H9 (cell line): ENCODE measurements at regions not wholly inside any gene's neighbourhood (a gene's known extent, or its start where the extent isn't known, plus 50 kb on each side); places are given as distances from the start of the nearest gene placed in this dataset.
A peak's percentile ranks its signal among the peaks of the same experiment; 100 is the strongest.
"Not testable (repeated sequence)": the region's sequence is repeated elsewhere in the genome, so short reads cannot be mapped to it uniquely, and the experiment has no call there.

ENCODE experiments used
- DNase-seq: peaks from one replicate; pipeline ENCODE4 v3.0.0-alpha.2; 2017
- H2AFZ ChIP-seq: one replicate; pipeline ENCODE4 v1.6.1; 2013; ENCODE audit warnings: mild to moderate bottlenecking, low read length, control low read depth, moderate library complexity
- H2AK5ac ChIP-seq: 2 replicates; pipeline ENCODE4 v1.6.1; 2013; ENCODE audit warnings: low read length, control low read depth, mixed read lengths; ENCODE audit not compliant: insufficient read length
- H2BK120ac ChIP-seq: one replicate; pipeline ENCODE4 v1.6.1; 2013; ENCODE audit warnings: low read depth, mild to moderate bottlenecking, low read length, control low read depth, inconsistent platforms; ENCODE audit not compliant: poor library complexity, severe bottlenecking
- H2BK12ac ChIP-seq: 2 replicates; pipeline ENCODE4 v1.6.1; 2013; ENCODE audit warnings: low read length, control low read depth, mixed read lengths, low read depth; ENCODE audit not compliant: insufficient read length
- H2BK15ac ChIP-seq: 2 replicates; pipeline ENCODE4 v1.6.1; 2013; ENCODE audit warnings: low read depth, low read length, control low read depth
- H2BK20ac ChIP-seq: one replicate; pipeline ENCODE4 v1.6.1; 2013; ENCODE audit warnings: low read depth, mild to moderate bottlenecking, low read length, control low read depth, inconsistent platforms; ENCODE audit not compliant: poor library complexity, severe bottlenecking
- H2BK5ac ChIP-seq: 2 replicates; pipeline ENCODE4 v1.6.1; 2013; ENCODE audit warnings: low read length, control low read depth, mixed read lengths; ENCODE audit not compliant: insufficient read length
- H3K14ac ChIP-seq: 2 replicates; pipeline ENCODE4 v1.6.1; 2013; ENCODE audit warnings: low read length, control low read depth; ENCODE audit not compliant: insufficient read depth
- H3K18ac ChIP-seq: 2 replicates; pipeline ENCODE4 v1.6.1; 2013; ENCODE audit warnings: low read depth, mild to moderate bottlenecking, mixed read lengths, low read length, control low read depth; ENCODE audit not compliant: insufficient read length
- H3K23ac ChIP-seq: 2 replicates; pipeline ENCODE4 v1.6.1; 2013; ENCODE audit warnings: low read length, control low read depth, mixed read lengths, low read depth; ENCODE audit not compliant: insufficient read length
- H3K23me2 ChIP-seq: 2 replicates; pipeline ENCODE4 v1.6.1; 2013; ENCODE audit warnings: low read depth, mild to moderate bottlenecking, mixed read lengths, low read length, control low read depth; ENCODE audit not compliant: insufficient read length, poor library complexity, severe bottlenecking
- H3K27ac ChIP-seq: 2 replicates; pipeline ENCODE4 v1.5.1; 2013; ENCODE audit warnings: low read length, control low read depth, mixed read lengths, low read depth; ENCODE audit not compliant: insufficient read length
- H3K27me3 ChIP-seq: 2 replicates; pipeline ENCODE4 v1.6.1; 2013; ENCODE audit warnings: low read length, control low read depth, inconsistent platforms; ENCODE audit not compliant: insufficient read depth
- H3K4ac ChIP-seq: 2 replicates; pipeline ENCODE4 v1.6.1; 2013; ENCODE audit warnings: low read depth, mild to moderate bottlenecking, control low read depth, inconsistent platforms, low read length, moderate library complexity
- H3K4me1 ChIP-seq: 2 replicates; pipeline ENCODE4 v1.6.1; 2013; ENCODE audit warnings: low read length, control low read depth, inconsistent platforms; ENCODE audit not compliant: insufficient read depth
- H3K4me2 ChIP-seq: 2 replicates; pipeline ENCODE4 v1.6.1; 2013; ENCODE audit warnings: low read length, control low read depth, mixed read lengths; ENCODE audit not compliant: insufficient read length, insufficient read depth
- H3K56ac ChIP-seq: 2 replicates; pipeline ENCODE4 v1.6.1; 2013; ENCODE audit warnings: low read depth, mild to moderate bottlenecking, mixed read lengths, low read length, control low read depth; ENCODE audit not compliant: insufficient read length
- H3K79me1 ChIP-seq: 2 replicates; pipeline ENCODE4 v1.6.1; 2013; ENCODE audit warnings: low read depth, mild to moderate bottlenecking, moderate library complexity, low read length, control low read depth, inconsistent platforms; ENCODE audit not compliant: insufficient read depth, poor library complexity, severe bottlenecking
- H3K79me2 ChIP-seq: 2 replicates; pipeline ENCODE4 v1.6.1; 2013; ENCODE audit warnings: low read length, control low read depth, inconsistent platforms; ENCODE audit not compliant: insufficient read depth
- H3K9ac ChIP-seq: 2 replicates; pipeline ENCODE4 v1.6.1; 2013; ENCODE audit warnings: low read length, control low read depth, mixed read lengths; ENCODE audit not compliant: insufficient read length; ENCODE audit errors: extremely low read depth
- H3K9me3 ChIP-seq: one replicate; pipeline ENCODE4 v1.6.1; 2013; ENCODE audit warnings: low read depth, low read length, inconsistent platforms; ENCODE audit not compliant: control insufficient read depth
- H3T11ph ChIP-seq: one replicate; pipeline ENCODE4 v1.6.1; 2013; ENCODE audit warnings: mild to moderate bottlenecking, low read length, control low read depth, inconsistent platforms
- H4K20me1 ChIP-seq: one replicate; pipeline ENCODE4 v1.6.1; 2013; ENCODE audit not compliant: control insufficient read depth, insufficient read length, insufficient read depth
- H4K5ac ChIP-seq: 2 replicates; pipeline ENCODE4 v1.6.1; 2013; ENCODE audit warnings: low read depth, mild to moderate bottlenecking, mixed read lengths, low read length, control low read depth; ENCODE audit not compliant: insufficient read length
- H4K8ac ChIP-seq: replicated peaks from 2 replicates; pipeline ENCODE4 v1.6.1; 2013; ENCODE audit warnings: low read length, control low read depth, mixed read lengths, low read depth; ENCODE audit not compliant: insufficient read length
- H4K91ac ChIP-seq: 2 replicates; pipeline ENCODE4 v1.6.1; 2013; ENCODE audit warnings: low read depth, mild to moderate bottlenecking, moderate library complexity, mixed read lengths, low read length, control low read depth; ENCODE audit not compliant: insufficient read length
- H3K27ac Mint-ChIP-seq, 3 experiments: 2 replicates in 2 of 3; 3 replicates in 1 of 3; pipeline ENCODE4 v1.8.0; 2020 to 2021; ENCODE audit warnings: mixed read lengths in 3 of 3, mild to moderate bottlenecking in 1 of 3, moderate library complexity in 1 of 3
- H3K27me3 Mint-ChIP-seq: 2 replicates; pipeline ENCODE4 v1.8.0; 2021; ENCODE audit warnings: low read depth, mild to moderate bottlenecking, moderate library complexity, mixed read lengths
- H3K36me3 Mint-ChIP-seq, 3 experiments: 2 replicates in 2 of 3; 3 replicates in 1 of 3; pipeline ENCODE4 v1.8.0; 2020 to 2021; ENCODE audit warnings: low read depth in 3 of 3, mixed read lengths in 3 of 3; ENCODE audit not compliant: insufficient read depth in 1 of 3
- H3K4me1 Mint-ChIP-seq, 2 experiments: 2 replicates each; pipeline ENCODE4 v1.8.0; 2020; ENCODE audit warnings: mixed read lengths in 2 of 2
- H3K4me3 Mint-ChIP-seq, 2 experiments: 2 replicates in 1 of 2; 3 replicates in 1 of 2; pipeline ENCODE4 v1.8.0; 2020 to 2021; ENCODE audit warnings: mild to moderate bottlenecking in 2 of 2, mixed read lengths in 2 of 2, moderate library complexity in 1 of 2
- H3K9me3 Mint-ChIP-seq, 2 experiments: 2 replicates in 1 of 2; 3 replicates in 1 of 2; pipeline ENCODE4 v1.8.0; 2020; ENCODE audit warnings: mild to moderate bottlenecking in 2 of 2, mixed read lengths in 2 of 2, moderate library complexity in 1 of 2
- WGBS: extraction: QIAGEN DNeasy Blood & Tissue Kit; methylation state at CpG from one replicate; pipeline ENCODE4 v1.1.7; 2013; ENCODE audit warnings: missing lambda C conversion rate, low lambda C conversion rate, mixed read lengths; ENCODE audit not compliant: insufficient read length; ENCODE audit errors: extremely low coverage; 5-methylcytosine and 5-hydroxymethylcytosine counted together
- TF ChIP-seq, protein P1 (sequence below): fragments of 200-600 bp; sonication (generic); conservative IDR thresholded peaks from 3 replicates; pipeline ENCODE4 v1.8.0; 2021; ENCODE audit warnings: antibody characterized with exemption, mild to moderate bottlenecking

DNA sequence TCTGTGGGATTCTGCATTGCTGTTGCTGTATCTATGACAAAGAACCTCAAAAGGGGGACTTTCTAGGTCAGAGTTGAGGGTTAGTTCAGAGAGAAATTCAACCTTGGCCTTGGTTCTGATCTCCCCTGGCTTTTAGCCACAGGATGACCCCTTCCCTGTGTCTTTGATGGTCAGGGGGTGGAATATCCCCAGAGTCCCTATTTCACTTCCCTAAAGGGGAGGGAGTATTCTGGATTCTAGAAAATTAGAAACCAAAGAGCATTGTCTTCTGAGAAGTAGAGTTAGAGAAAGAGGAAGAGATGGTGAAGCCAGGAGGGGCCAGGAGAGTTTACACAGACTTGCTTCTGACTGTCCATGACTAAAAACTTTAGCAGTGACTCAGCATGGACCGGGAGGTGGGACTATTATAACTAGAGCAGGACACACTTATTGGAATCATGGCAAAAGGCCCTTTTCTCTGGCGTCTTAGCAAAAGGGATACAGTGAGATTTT is 56.2 kb upstream of the LPAR1 start:
- Mint-ChIP-seq H3K27ac (peak overlapping the region; percentile 14 to 63 (median 45); a peak in 5 of 7 replicates), H3K4me1 (peaks cover 52% of the 10 kb centered on the region in 2 experiments), H3K4me3 (no peak overlapping the region; a peak in 1 of 5 replicates), H3K27me3 (no peaks in the 10 kb centered on the region; the same call in 1 of the 2 replicates), H3K9me3 (peaks cover 0 to 2% of the 10 kb centered on the region in 2 experiments; a peak in 2 of 5 replicates), H3K36me3 (peaks cover 0 to 4% (median 0%) of the 10 kb centered on the region in 3 experiments; a peak in 1 of 7 replicates)
- Histone ChIP-seq H4K20me1 (no peaks in the 10 kb centered on the region), H2BK12ac (no peak overlapping the region), H2BK120ac (no peak overlapping the region), H3K4me2 (no peak overlapping the region), H2AFZ (no peak overlapping the region), H3K23ac (no peak overlapping the region), H2BK15ac (no peak overlapping the region), H3K9me3 (no peaks in the 10 kb centered on the region), H2BK5ac (no peak overlapping the region), H2AK5ac (no peak overlapping the region), H3T11ph (no peak overlapping the region), H3K27ac (no peak overlapping the region), H3K56ac (no peak overlapping the region), H3K14ac (no peak overlapping the region), H3K23me2 (no peaks in the 10 kb centered on the region), H4K91ac (no peak overlapping the region), H3K18ac (no peak overlapping the region), H3K79me1 (no peaks in the 10 kb centered on the region), H2BK20ac (no peak overlapping the region), H3K9ac (no peak overlapping the region), H3K79me2 (no peaks in the 10 kb centered on the region), H3K4me1 (peaks cover 15% of the 10 kb centered on the region; the same call in 1 of the 2 replicates), H3K27me3 (no peaks in the 10 kb centered on the region), H4K8ac (no peak overlapping the region), H4K5ac (no peak overlapping the region), H3K4ac (no peak overlapping the region)
- no peak for DNase-seq
- TF ChIP-seq, protein P1, sequence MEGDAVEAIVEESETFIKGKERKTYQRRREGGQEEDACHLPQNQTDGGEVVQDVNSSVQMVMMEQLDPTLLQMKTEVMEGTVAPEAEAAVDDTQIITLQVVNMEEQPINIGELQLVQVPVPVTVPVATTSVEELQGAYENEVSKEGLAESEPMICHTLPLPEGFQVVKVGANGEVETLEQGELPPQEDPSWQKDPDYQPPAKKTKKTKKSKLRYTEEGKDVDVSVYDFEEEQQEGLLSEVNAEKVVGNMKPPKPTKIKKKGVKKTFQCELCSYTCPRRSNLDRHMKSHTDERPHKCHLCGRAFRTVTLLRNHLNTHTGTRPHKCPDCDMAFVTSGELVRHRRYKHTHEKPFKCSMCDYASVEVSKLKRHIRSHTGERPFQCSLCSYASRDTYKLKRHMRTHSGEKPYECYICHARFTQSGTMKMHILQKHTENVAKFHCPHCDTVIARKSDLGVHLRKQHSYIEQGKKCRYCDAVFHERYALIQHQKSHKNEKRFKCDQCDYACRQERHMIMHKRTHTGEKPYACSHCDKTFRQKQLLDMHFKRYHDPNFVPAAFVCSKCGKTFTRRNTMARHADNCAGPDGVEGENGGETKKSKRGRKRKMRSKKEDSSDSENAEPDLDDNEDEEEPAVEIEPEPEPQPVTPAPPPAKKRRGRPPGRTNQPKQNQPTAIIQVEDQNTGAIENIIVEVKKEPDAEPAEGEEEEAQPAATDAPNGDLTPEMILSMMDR, result no peak
- no CpG with 5 or more reads among the region's 2 CpGs for WGBS

DNA sequence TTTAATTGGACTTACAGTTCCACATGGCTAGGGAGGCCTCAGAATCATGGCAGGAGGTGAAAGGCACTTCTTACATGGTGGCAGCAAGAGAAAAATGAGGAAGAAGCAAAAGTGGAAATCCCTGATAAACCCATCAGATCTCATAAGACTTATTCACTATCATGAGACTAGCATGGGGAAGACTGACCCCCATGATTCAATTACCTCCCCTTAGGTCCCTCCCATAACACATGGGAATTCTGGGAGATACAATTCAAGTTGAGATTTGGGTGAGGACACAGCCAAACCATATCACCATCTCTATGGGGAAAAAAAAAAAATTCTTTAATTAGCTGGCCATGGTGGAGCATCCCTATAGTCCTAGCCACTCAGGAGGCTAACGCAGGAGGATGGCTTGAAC is 53.9 kb upstream of the LPAR1 start:
- H3K18ac ChIP-seq, H3K27me3 ChIP-seq, H4K20me1 ChIP-seq, H3K23me2 ChIP-seq, H3K9me3 ChIP-seq, H3K4ac ChIP-seq, H3K36me3 Mint-ChIP-seq, H2BK20ac ChIP-seq, H2BK5ac ChIP-seq, H4K5ac ChIP-seq, H3K23ac ChIP-seq, H3K9ac ChIP-seq, H3K4me3 Mint-ChIP-seq, H3K4me2 ChIP-seq, H4K91ac ChIP-seq, H3K27ac ChIP-seq, H2BK15ac ChIP-seq, H3K56ac ChIP-seq, H3T11ph ChIP-seq, H2AK5ac ChIP-seq, H2BK12ac ChIP-seq, H4K8ac ChIP-seq, H3K79me2 ChIP-seq, H3K79me1 ChIP-seq, H3K27me3 Mint-ChIP-seq, H2AFZ ChIP-seq, DNase-seq, H3K14ac ChIP-seq, H2BK120ac ChIP-seq, H3K27ac Mint-ChIP-seq, H3K9me3 Mint-ChIP-seq: not testable (repeated sequence)
- H3K4me1 ChIP-seq, result peaks cover 11% of the 10 kb centered on the region; the same call in 1 of the 2 replicates
- no CpG with 5 or more reads among the region's 1 CpG for WGBS
- H3K4me1 Mint-ChIP-seq, result peaks cover 32 to 34% of the 10 kb centered on the region in 2 experiments
